IPS-18c (cell line): ENCODE measurements at regions not wholly inside any gene's neighbourhood (a gene's known extent, or its start where the extent isn't known, plus 50 kb on each side); places are given as distances from the start of the nearest gene placed in this dataset.
"Not testable (repeated sequence)": the region's sequence is repeated elsewhere in the genome, so short reads cannot be mapped to it uniquely, and the experiment has no call there.

Experiments used
- H3K4me3 ChIP-seq: 2 replicates; pipeline ENCODE4 v1.7.0; 2013; ENCODE audit warnings: low read depth, mild to moderate bottlenecking, low read length, moderate library complexity; ENCODE audit not compliant: insufficient read depth
- H3K9me3 ChIP-seq: one replicate; pipeline ENCODE4 v1.6.1; 2013; ENCODE audit warnings: mild to moderate bottlenecking, low read length, moderate library complexity; ENCODE audit not compliant: control insufficient read depth, insufficient read depth

DNA sequence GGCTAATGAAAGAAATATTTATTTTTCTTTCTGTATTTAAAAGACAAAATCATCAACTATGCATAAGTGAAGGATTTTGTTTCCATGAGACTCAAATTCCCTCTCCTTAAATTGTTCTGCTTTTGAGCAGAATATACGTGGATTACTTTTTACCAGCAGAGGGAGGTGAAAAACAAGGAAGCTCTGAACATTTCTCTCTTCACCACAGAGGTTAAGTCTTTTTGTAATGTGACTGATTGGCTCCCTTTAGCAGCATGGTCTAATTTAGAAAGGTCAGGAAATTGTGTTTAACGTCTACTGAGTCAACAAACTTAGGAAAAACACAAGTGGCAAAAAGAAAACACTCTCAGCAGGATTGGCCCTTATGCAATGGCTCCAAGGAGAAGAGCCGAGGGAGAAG is 55.1 kb upstream of the F9 start:
- Histone ChIP-seq H3K4me3 (no peak overlapping the region), H3K9me3 (peaks cover 2% of the 10 kb centered on the region)

DNA sequence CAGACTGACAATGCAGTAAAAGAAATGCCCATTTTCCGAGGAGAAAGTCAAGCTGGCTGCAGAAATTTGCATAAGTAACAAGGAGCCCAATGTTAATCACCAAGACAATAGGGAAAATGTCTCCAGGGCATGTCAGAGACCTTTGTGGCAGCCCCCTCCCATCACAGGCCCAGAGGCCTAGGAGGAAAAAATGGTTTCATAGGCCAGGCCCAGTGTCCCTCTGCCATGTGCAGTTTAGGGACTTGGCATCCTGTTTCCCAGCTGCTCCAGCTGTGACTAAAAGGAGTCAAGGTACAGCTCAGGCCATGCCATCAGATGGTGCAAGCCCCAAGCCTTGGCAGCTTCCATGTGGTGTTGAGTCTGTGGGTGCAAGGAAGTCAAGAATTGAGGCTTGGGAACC is 68.6 kb upstream of the F9 start:
- H3K9me3 ChIP-seq, H3K4me3 ChIP-seq: not testable (repeated sequence)

- no peak overlapping the region for H3K4me3 ChIP-seq
- no peaks in the 10 kb centered on the region for H3K9me3 ChIP-seq
Observed at GRCh38 chrX:139454743-139455142, 75.8 kb upstream of the F9 start.

DNA sequence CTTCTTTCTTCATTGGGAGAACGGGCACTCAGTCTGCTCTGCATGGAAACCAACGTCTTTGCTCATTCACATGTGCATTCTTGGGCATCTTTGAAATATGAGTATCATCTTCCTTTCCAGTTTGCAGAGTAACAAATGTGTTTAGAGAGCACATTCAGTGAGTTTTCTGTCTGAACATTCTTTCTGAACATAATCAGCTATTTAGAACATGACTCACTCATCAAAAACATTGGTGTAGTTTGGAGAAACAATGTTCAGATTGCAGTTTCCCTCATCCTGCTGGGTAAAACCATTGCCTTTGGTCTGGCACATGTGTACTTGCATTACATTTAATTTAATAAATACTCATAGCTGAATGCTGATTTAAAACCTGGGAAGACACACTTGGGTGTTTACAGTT is 81.5 kb upstream of the F9 start:
- no peak overlapping the region for H3K4me3 ChIP-seq
- peaks cover 5% of the 10 kb centered on the region for H3K9me3 ChIP-seq

DNA sequence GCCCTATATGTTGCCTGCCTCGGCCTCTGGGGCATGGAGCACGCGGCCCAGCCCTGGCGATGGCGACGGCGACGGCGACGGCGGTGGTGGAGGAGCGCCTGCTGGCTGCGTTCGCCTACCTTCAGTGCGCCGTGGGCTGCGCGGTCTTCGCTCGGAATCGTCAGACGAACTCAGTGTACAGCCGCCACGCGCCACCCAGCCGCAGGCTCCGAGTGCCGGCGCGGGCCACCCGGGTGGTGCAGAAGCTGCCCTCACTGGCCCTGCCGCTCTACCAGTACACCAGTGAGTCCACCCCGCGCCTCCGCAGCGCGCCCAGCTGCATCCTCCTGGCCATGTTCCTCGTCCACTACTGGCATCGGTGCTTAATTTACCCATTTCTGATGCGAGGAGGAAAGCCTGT is 83.7 kb upstream of the F9 start:
- peaks cover 12% of the 10 kb centered on the region for H3K9me3 ChIP-seq

GRCh38 chrX:139429913-139430312 is 100.6 kb upstream of the F9 start:
- Histone ChIP-seq H3K9me3 (no peaks in the 10 kb centered on the region), H3K4me3 (no peak overlapping the region)

More for the DNA sequence above, 83.7 kb upstream of the F9 start:
- no peak overlapping the region for H3K4me3 ChIP-seq

DNA sequence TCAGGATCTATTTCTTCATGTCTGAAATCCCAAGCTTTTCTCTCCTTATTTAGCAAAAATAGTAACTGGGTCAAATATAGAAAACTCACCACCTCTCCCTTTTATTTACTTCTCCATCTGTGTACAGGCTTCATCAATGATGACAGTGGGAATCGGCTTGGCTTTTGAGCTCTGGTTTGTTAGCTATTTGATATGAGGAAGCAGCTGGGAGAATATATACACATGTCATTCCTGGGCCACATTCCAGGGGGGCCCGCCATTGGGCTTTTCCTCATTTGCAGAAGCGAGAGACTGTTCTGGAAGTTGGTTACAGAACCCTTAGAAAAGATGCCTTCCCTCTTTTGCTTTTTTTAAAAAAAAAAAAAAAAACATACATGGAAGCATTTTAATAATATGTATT is 107.4 kb upstream of the F9 start:
- Histone ChIP-seq H3K9me3 (peaks cover 1% of the 10 kb centered on the region), H3K4me3 (no peak overlapping the region)

GRCh38 chrX:139398258-139398657 is 132.3 kb upstream of the F9 start:
- not testable (repeated sequence) for H3K4me3 ChIP-seq, H3K9me3 ChIP-seq

DNA sequence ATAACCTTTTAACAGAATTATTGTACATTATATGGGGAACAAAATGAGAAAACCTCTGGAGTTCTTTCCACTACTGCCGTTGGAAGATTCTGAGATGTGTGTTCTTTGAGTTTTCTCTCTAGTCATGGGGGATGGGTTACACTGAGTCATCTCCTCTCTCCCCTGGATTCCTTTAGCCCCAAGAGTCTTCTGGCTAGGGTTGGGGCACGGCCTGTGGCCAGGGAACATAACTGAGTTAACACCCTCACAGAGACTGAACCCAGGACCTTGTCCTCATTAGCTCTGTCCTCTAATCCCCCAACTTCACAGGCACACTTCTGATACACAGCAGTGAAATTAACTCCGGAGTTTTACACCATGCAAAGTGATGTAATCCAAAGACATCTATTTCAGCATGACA is 142.3 kb upstream of the F9 start:
- Histone ChIP-seq H3K4me3 (no peak overlapping the region), H3K9me3 (peaks cover 5% of the 10 kb centered on the region)

- H3K9me3 ChIP-seq: peaks cover 5% of the 10 kb centered on the region
- H3K4me3 ChIP-seq: no peak overlapping the region
Observed at GRCh38 chrX:139382529-139382928, 148.0 kb upstream of the F9 start.

- H3K9me3 ChIP-seq: not testable (repeated sequence)
Observed at GRCh38 chrX:139376547-139376946, 154.0 kb upstream of the F9 start.

GRCh38 chrX:139360356-139360755 is 170.2 kb upstream of the F9 start:
- Histone ChIP-seq H3K4me3 (no peak overlapping the region), H3K9me3 (peaks cover 2% of the 10 kb centered on the region)

More at GRCh38 chrX:139376547-139376946, 154.0 kb upstream of the F9 start:
- H3K4me3 ChIP-seq: not testable (repeated sequence)

GRCh38 chrX:139342594-139342991 is 187.9 kb upstream of the F9 start:
- H3K9me3 ChIP-seq, H3K4me3 ChIP-seq: not testable (repeated sequence)

DNA sequence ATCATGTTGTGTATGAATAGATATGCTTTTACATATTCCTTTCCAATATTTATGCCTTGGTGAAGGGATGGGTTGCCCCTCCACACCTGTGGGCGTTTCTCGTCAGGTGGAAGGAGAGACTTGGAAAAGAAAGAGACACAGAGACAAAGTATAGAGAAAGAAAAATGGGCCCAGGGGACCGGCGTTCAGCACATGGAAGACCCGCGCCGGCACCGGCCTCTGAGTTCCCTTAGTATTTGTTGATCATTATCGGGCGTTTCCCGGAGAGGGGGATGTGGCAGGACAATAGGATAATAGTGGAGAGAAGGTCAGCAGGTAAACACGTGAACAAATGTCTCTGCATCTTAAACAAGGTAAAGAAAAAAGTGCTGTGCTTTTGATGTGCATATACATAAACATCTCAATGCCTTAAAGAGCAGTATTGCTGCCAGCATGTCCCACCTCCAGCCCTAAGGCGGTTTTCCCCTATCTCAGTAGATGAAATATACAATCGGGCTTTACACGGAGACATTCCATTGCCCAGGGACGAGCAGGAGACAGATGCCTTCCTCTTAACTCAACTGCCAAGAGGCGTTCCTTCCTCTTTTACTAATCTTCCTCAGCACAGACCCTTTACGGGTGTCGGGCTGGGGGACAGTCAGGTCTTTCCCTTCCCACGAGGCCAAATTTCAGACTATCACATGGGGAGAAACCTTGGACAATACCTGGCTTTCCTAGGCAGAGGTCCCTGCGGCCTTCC is 188.5 kb upstream of the F9 start:
- H3K9me3 ChIP-seq: not testable (repeated sequence)

GRCh38 chrX:139332441-139332840 is 198.1 kb upstream of the F9 start:
- no peak overlapping the region for H3K4me3 ChIP-seq

More for the DNA sequence above, 188.5 kb upstream of the F9 start:
- H3K4me3 ChIP-seq: not testable (repeated sequence)

DNA sequence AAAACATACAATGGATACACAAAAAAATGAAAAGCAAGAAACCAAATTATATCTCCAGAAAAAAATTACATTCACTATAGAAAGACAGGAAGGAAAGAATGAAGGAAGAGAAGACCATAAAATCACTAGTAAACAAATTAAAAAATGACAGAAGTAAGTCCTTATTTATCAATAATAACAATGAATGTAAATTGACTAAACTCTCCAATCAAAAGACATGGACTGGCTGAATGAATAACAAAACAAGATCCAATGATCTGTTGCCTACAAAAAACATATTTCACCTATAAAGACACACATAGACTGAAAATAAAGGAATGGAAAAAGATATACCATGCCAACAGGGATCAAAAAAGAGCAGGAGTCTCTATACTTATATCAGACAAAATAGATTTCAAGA is 203.2 kb upstream of the F9 start:
- peaks cover 5% of the 10 kb centered on the region for H3K9me3 ChIP-seq
- H3K4me3 ChIP-seq: no peak overlapping the region

More at GRCh38 chrX:139332441-139332840, 198.1 kb upstream of the F9 start:
- H3K9me3 ChIP-seq: peaks cover 3% of the 10 kb centered on the region

DNA sequence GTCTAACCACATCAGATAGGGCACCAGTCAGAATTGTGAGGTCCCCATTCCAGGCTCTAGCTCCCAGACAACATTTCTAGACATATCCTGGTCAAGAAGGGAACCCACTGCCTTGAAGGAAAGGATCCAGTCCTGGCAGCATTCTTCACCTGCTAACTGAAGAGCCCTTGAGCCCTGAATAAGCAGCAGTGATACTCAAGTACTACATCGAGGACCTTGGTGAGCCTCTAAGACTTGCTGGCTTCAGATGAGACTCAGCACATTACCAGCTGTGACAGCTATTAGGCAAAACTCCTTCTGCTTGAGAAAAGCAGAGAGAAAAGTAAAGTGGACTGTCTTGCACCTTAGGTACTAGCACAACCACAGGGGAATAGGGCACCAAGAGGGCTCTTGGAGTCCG is 205.8 kb upstream of the F9 start:
- peaks cover 4% of the 10 kb centered on the region for H3K9me3 ChIP-seq
- H3K4me3 ChIP-seq: no peak overlapping the region

- H3K4me3 ChIP-seq, H3K9me3 ChIP-seq: not testable (repeated sequence)
Observed at GRCh38 chrX:139320661-139321354, 209.7 kb upstream of the F9 start.
